Endothelial cell of umbilical vein (primary cell): ENCODE measurements at regions not wholly inside any gene's neighbourhood (a gene's known extent, or its start where the extent isn't known, plus 50 kb on each side); places are given as distances from the start of the nearest gene placed in this dataset.

Experiments
- BruUV-seq: library from RNA; stranded (reverse); fragments of 400-500 nt; replicated peaks from 2 replicates; lab custom pipeline; 2021; lab: Mats Ljungman, UMichigan
- CTCF ChIA-PET: fragments of 300-600, 350-600 bp; sonication (Branson Sonifier 250); formaldehyde crosslinking; loops from one replicate; lab custom pipeline; 2021; ENCODE audit warnings: antibody characterized with exemption, inconsistent platforms; lab: Charles Lee
- POLR2A ChIA-PET: fragments of 300-600, 350-600 bp; sonication (Branson Sonifier 250); formaldehyde crosslinking; loops from one replicate; lab custom pipeline; 2021; ENCODE audit warnings: antibody characterized with exemption, inconsistent platforms; lab: Charles Lee
- DNase-seq: peaks from one replicate; pipeline ENCODE4 v3.0.0-alpha.2; 2011; ENCODE audit warnings: low read depth, low spot score
- FAIRE-seq: peaks from 2 replicates; lab custom pipeline; 2011; peaks lifted over from hg19 to GRCh38; lab: Jason Lieb, UNC
- H2AFZ ChIP-seq: 2 replicates; pipeline ENCODE4 v1.6.0; 2012; ENCODE audit warnings: low read depth, low read length, control low read depth, inconsistent platforms
- H3K27ac ChIP-seq: 2 replicates; pipeline ENCODE4 v1.5.1; 2011; ENCODE audit warnings: low read depth, mild to moderate bottlenecking, control low read depth, low read length, moderate library complexity; ENCODE audit not compliant: insufficient read depth
- H3K27me3 ChIP-seq, 2 experiments: 2 replicates each; pipeline versions ENCODE4 v1.6.0 to v1.6.1; 2011; ENCODE audit warnings: low read length in 2 of 2, mixed read lengths in 1 of 2; ENCODE audit not compliant: control insufficient read depth in 2 of 2, insufficient read depth in 2 of 2
- H3K36me3 ChIP-seq, 2 experiments: 2 replicates in 1 of 2; 3 replicates in 1 of 2; pipeline ENCODE4 v1.5.1; 2011; ENCODE audit warnings: low read length in 2 of 2, mild to moderate bottlenecking in 1 of 2, moderate library complexity in 1 of 2; ENCODE audit not compliant: control insufficient read depth in 2 of 2, insufficient read depth in 2 of 2; ENCODE audit errors: extremely low read depth in 1 of 2
- H3K4me1 ChIP-seq: 3 replicates; pipeline ENCODE4 v1.5.1; 2011; ENCODE audit warnings: mild to moderate bottlenecking, low read length; ENCODE audit not compliant: control insufficient read depth, insufficient read depth; ENCODE audit errors: extremely low read depth
- H3K4me2 ChIP-seq: 2 replicates; pipeline ENCODE4 v1.6.1; 2011; ENCODE audit warnings: low read length, control low read depth, mixed read lengths; ENCODE audit not compliant: insufficient read depth
- H3K4me3 ChIP-seq, 3 experiments: fragments of 200-600 bp in 1 of 3; sonication (generic), shearing (Covaris generic) in 1 of 3; replicated peaks in 1 of 3; 2 replicates each; pipeline ENCODE4 v1.5.1; 2011 to 2016; ENCODE audit warnings: control low read depth in 3 of 3, low read length in 3 of 3, mild to moderate bottlenecking in 2 of 3, inconsistent platforms in 1 of 3, low read depth in 1 of 3, moderate library complexity in 1 of 3; ENCODE audit not compliant: insufficient read depth in 1 of 3
- H3K79me2 ChIP-seq: 2 replicates; pipeline ENCODE4 v1.6.0; 2012; ENCODE audit warnings: low read length, inconsistent platforms; ENCODE audit not compliant: control insufficient read depth, insufficient read depth
- H3K9ac ChIP-seq: replicated peaks from 2 replicates; pipeline ENCODE3; 2011; ENCODE audit warnings: low read length, control low read depth; ENCODE audit not compliant: insufficient read depth; ENCODE audit errors: extremely low read depth
- H3K9me1 ChIP-seq: replicated peaks from 3 replicates; pipeline ENCODE4 v1.6.0; 2011; ENCODE audit warnings: mild to moderate bottlenecking, low read length; ENCODE audit not compliant: control insufficient read depth, insufficient read depth; ENCODE audit errors: extremely low read depth
- H3K9me3 ChIP-seq: replicated peaks from 2 replicates; pipeline ENCODE4 v1.5.1; 2012; ENCODE audit warnings: low read length, inconsistent platforms; ENCODE audit not compliant: control insufficient read depth, insufficient read depth
- H4K20me1 ChIP-seq: replicated peaks from 2 replicates; pipeline ENCODE3; 2011; ENCODE audit warnings: mild to moderate bottlenecking, low read length; ENCODE audit not compliant: control insufficient read depth, insufficient read depth; ENCODE audit errors: extremely low read depth
- CTCF ChIP-seq, 2 donors: IDR thresholded peaks; 1 replicate in 1 of 2; 2 replicates in 1 of 2; pipeline ENCODE4 v1.5.1; 2011; ENCODE audit warnings: low read length in 2 of 2, mild to moderate bottlenecking in 2 of 2, moderate library complexity in 2 of 2, control low read depth in 1 of 2, inconsistent platforms in 1 of 2, low read depth in 1 of 2; ENCODE audit not compliant: insufficient read depth in 1 of 2; ENCODE audit errors: extremely low read depth in 1 of 2
- EZH2 ChIP-seq: IDR thresholded peaks from 2 replicates; pipeline ENCODE4 v1.6.1; 2012; ENCODE audit warnings: borderline replicate concordance, low read depth, mild to moderate bottlenecking, moderate library complexity, low read length, inconsistent platforms; ENCODE audit not compliant: severe bottlenecking
- FOS ChIP-seq: IDR thresholded peaks from 2 replicates; pipeline ENCODE4 v1.6.1; 2011; ENCODE audit warnings: mild to moderate bottlenecking, low read length, moderate library complexity, borderline replicate concordance; ENCODE audit not compliant: insufficient read depth
- GATA2 ChIP-seq: IDR thresholded peaks from 2 replicates; pipeline ENCODE4 v1.7.0; 2011; ENCODE audit warnings: low read depth, mild to moderate bottlenecking, moderate library complexity, mixed read lengths, low read length; ENCODE audit not compliant: insufficient read length, insufficient read depth
- JUN ChIP-seq: IDR thresholded peaks from 2 replicates; pipeline ENCODE4 v1.6.1; 2011; ENCODE audit warnings: borderline replicate concordance, low read depth; ENCODE audit not compliant: insufficient read length, insufficient read depth
- MAX ChIP-seq: IDR thresholded peaks from 2 replicates; pipeline ENCODE4 v1.6.1; 2011; ENCODE audit not compliant: insufficient read depth, insufficient read length
- MYC ChIP-seq: IDR thresholded peaks from one replicate; pipeline ENCODE4 v1.6.1; 2011; ENCODE audit warnings: mild to moderate bottlenecking, low read depth, low read length
- POLR2A ChIP-seq: IDR thresholded peaks from 2 replicates; pipeline ENCODE4 v1.6.1; 2012; ENCODE audit warnings: low read depth, mild to moderate bottlenecking, control low read depth, low read length
- POLR2AphosphoS5 ChIP-seq: IDR thresholded peaks from 2 replicates; pipeline ENCODE4 v1.6.1; 2012; ENCODE audit warnings: low read depth, mild to moderate bottlenecking, control low read depth, low read length, moderate library complexity; ENCODE audit not compliant: insufficient read depth
- dilution Hi-C: fragments of 300-500 bp; cut with MboI; formaldehyde crosslinking; loops from one replicate; pipeline ENCODE4 v1.15.0; 2019; ENCODE audit warnings: low sequenced_read_pairs; ENCODE audit not compliant: extremely low pct_ligation_motif_present
- intact Hi-C: fragments of 100-400 bp; cut with micrococcal nuclease; formaldehyde crosslinking; loops from one replicate; pipeline ENCODE4 v1.10.0; 2022

GRCh38 chr10:60513281-60513680 is 123.6 kb upstream of the ANK3 start:
- Histone ChIP-seq H3K4me1 (no peaks in the 10 kb centered on the region), H3K4me3 (no peak overlapping the region), H4K20me1 (no peaks in the 10 kb centered on the region), H3K36me3 (no peaks in the 10 kb centered on the region), H3K9me3 (no peaks in the 10 kb centered on the region), H3K9me1 (no peaks in the 10 kb centered on the region), H3K27ac (no peak overlapping the region), H2AFZ (no peak overlapping the region), H3K79me2 (no peaks in the 10 kb centered on the region), H3K27me3 (peaks cover 1 to 10% of the 10 kb centered on the region in 2 experiments), H3K4me2 (no peak overlapping the region), H3K9ac (no peak overlapping the region)
- dilution Hi-C loops: no loop called here
- no TSS peak for BruUV-seq
- FAIRE-seq: no peak
- intact Hi-C loops: no loop called here
- POLR2A ChIA-PET: no interaction called here
- TF ChIP-seq CTCF (IDR thresholded peaks at IDR 0.05; ENCODE audit: extremely low read depth in 1 of 2, insufficient read depth in 1 of 2, low read depth in 1 of 2, low read length in 2 of 2) (no peak), EZH2 (no peak), MAX (no peak), POLR2A (no peak), MYC (no peak), FOS (no peak), JUN (no peak), GATA2 (no peak), POLR2AphosphoS5 (no peak)
- CTCF ChIA-PET: no interaction called here
- DNase-seq: no peak
